T-helper 2 cell treated with Interferon-gamma antibody and Interleukin-4, amounts not matched to agents 5 μg/mL and 100 μg/mL, for 36 hours (primary cell): ENCODE measurements at regions not wholly inside any gene's neighbourhood (a gene's known extent, or its start where the extent isn't known, plus 50 kb on each side); places are given as distances from the start of the nearest gene placed in this dataset.

ENCODE experiments used
- DNase-seq: peaks from one replicate; pipeline ENCODE4 v3.0.0; 2021; ENCODE audit warnings: low spot score
- H3K27ac Mint-ChIP-seq: one replicate; pipeline ENCODE4 v1.8.0; 2021; ENCODE audit warnings: mild to moderate bottlenecking, mixed read lengths
- H3K27me3 Mint-ChIP-seq: one replicate; pipeline ENCODE4 v1.8.0; 2021; ENCODE audit warnings: low read depth, mixed read lengths
- H3K36me3 Mint-ChIP-seq: one replicate; pipeline ENCODE4 v1.8.0; 2021; ENCODE audit warnings: low read depth, mixed read lengths
- H3K4me1 Mint-ChIP-seq: one replicate; pipeline ENCODE4 v1.8.0; 2021; ENCODE audit warnings: low read depth, mixed read lengths
- H3K4me3 Mint-ChIP-seq: one replicate; pipeline ENCODE4 v1.8.0; 2022; ENCODE audit warnings: mild to moderate bottlenecking, moderate library complexity, mixed read lengths
- H3K9me3 Mint-ChIP-seq: one replicate; pipeline ENCODE4 v1.8.0; 2021; ENCODE audit warnings: mixed read lengths

DNA sequence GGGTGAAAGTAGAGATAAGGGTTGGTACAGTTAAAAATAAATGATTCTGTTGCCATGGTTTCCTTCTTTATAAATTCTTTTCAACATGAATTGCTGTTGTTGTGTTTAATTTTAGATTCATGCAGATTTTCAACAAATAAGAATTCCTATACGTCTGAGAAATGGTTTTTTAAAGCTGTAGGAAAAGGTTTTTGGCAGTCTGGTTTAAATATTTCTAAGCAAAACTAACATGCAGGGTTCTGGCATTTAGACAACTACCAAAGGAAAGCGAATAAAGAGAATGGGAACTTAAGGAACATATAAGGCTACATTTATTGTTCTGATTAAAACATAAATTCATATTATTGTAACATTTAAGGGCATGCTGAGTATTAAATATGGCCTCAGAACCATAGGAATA is 203.0 kb upstream of the MIR17HG start:
- Mint-ChIP-seq H3K27ac (no peak overlapping the region), H3K4me3 (no peak overlapping the region), H3K4me1 (no peaks in the 10 kb centered on the region), H3K36me3 (no peaks in the 10 kb centered on the region), H3K27me3 (no peaks in the 10 kb centered on the region), H3K9me3 (no peaks in the 10 kb centered on the region)
- DNase-seq = no peak

DNA sequence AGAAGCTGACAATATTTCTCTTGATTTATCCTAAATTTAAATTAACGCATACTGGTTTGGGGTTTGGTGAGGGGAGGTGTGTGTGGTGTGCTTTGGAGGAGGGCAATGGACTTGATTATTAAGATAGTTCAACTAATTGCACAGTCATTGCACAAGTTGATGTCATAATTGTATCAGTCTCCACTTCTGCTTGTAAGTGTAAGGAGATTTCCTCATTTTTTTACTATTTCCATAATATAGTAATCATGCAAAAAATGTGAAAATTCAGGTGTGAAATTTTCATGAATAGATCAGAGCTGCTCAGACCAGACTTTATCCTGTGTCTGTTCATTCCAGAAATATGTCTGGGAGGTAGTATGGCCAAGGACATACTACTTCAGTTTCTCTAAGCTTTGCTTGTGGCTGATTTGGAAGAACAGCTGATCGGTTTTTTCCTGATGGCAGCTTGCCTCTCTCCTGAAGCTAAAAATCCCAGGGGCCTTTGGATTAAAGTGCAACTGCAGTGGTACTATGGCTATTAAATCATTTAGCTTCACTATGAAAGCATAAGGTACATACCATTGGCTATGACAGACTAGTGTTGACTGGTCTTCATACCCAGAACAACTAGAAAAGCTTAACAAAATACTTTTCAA is 201.8 kb upstream of the MIR17HG start:
- Mint-ChIP-seq H3K4me1 (no peaks in the 10 kb centered on the region), H3K36me3 (no peaks in the 10 kb centered on the region), H3K4me3 (no peak overlapping the region), H3K27me3 (no peaks in the 10 kb centered on the region), H3K9me3 (no peaks in the 10 kb centered on the region), H3K27ac (no peak overlapping the region)
- no peak for DNase-seq

DNA sequence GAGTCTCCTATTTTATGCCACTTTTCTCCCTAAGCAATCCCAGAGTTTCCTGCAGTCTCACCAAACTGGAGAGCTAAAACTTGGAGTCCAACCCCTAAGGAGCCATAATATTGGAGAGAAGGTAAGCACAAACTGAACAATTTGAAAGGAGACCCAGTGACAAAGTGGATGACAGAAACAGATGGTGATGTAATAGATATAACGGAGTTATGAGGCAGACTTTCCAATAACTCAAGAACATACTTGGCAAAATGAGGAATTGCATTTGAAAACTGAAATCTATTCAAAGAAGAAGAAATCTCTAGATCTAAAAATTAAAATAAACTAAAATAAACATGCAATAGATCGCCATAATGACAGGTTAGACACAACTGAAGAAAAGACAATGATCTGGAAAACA is 200.9 kb upstream of the MIR17HG start:
- H3K4me3 Mint-ChIP-seq = no peak overlapping the region
- H3K27ac Mint-ChIP-seq = no peak overlapping the region
- H3K36me3 Mint-ChIP-seq = no peaks in the 10 kb centered on the region
- H3K4me1 Mint-ChIP-seq = no peaks in the 10 kb centered on the region
- no peaks in the 10 kb centered on the region for H3K9me3 Mint-ChIP-seq
- no peaks in the 10 kb centered on the region for H3K27me3 Mint-ChIP-seq
- no peak for DNase-seq

DNA sequence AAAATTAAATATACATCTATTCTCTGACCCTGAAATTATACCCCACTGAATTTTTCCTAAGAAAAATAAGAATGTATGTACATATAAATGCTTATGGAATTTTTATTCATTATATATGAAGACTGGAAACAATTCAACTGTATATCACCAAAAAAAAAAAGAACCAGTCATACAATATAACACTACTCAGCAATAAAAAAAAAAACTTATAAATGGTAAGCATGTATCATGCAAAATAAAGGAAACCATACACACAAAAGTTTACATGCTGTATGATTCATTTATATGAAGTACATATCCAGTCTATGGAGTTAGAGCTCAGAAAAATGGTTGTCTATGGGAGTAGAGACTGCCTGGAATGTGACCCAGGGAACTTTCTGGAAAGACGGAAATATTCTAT is 199.4 kb upstream of the MIR17HG start:
- H3K4me3 Mint-ChIP-seq = no peak overlapping the region

DNA sequence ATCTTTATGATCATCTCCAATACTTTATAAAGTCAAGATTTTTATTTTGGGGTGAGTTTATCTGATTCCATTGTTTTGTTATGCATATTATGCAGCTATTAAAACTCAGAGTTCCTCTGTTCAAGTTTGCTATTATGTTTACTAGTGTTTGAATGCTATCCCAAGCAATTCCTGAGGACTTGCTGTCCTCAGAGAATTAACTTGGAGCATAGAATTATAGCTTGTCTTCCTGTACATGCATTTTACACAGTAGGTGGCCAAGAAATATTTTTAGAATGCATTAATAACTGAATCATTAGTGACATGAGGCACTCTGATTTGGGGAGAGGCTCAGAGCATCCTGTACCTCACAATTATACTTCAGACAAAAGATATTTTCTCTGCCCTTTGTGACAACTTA is 195.6 kb upstream of the MIR17HG start:
- Mint-ChIP-seq H3K27ac (no peak overlapping the region), H3K9me3 (no peaks in the 10 kb centered on the region), H3K27me3 (peaks cover 2% of the 10 kb centered on the region), H3K4me1 (no peaks in the 10 kb centered on the region), H3K4me3 (no peak overlapping the region), H3K36me3 (no peaks in the 10 kb centered on the region)
- DNase-seq = no peak

More for the DNA sequence above, 199.4 kb upstream of the MIR17HG start:
- Mint-ChIP-seq H3K27me3 (no peaks in the 10 kb centered on the region), H3K4me1 (no peaks in the 10 kb centered on the region), H3K27ac (no peak overlapping the region), H3K9me3 (no peaks in the 10 kb centered on the region), H3K36me3 (no peaks in the 10 kb centered on the region)
- no peak for DNase-seq

DNA sequence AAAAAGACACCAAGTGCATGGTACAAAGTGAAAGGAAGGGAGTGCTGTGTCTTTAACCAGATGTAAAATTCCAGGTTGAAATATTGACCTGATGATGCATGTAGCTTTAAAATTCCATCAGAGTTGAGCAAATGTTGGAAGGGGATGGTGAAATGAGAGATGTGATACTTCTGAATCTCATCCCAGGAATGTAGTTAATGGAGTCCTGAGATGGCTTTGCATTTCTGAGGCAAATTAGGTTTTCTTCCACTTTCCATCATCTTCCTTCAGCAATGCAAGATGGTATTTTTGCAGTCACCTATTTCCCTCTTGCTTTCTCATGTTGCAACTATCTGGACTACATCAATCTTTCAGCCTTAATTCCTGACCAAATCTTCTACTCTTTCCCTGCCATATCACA is 194.1 kb upstream of the MIR17HG start:
- peaks cover 2% of the 10 kb centered on the region for H3K27me3 Mint-ChIP-seq
- no peaks in the 10 kb centered on the region for H3K9me3 Mint-ChIP-seq
- no peak overlapping the region for H3K4me3 Mint-ChIP-seq
- no peaks in the 10 kb centered on the region for H3K36me3 Mint-ChIP-seq
- DNase-seq = no peak
- H3K27ac Mint-ChIP-seq = no peak overlapping the region
- H3K4me1 Mint-ChIP-seq = no peaks in the 10 kb centered on the region

DNA sequence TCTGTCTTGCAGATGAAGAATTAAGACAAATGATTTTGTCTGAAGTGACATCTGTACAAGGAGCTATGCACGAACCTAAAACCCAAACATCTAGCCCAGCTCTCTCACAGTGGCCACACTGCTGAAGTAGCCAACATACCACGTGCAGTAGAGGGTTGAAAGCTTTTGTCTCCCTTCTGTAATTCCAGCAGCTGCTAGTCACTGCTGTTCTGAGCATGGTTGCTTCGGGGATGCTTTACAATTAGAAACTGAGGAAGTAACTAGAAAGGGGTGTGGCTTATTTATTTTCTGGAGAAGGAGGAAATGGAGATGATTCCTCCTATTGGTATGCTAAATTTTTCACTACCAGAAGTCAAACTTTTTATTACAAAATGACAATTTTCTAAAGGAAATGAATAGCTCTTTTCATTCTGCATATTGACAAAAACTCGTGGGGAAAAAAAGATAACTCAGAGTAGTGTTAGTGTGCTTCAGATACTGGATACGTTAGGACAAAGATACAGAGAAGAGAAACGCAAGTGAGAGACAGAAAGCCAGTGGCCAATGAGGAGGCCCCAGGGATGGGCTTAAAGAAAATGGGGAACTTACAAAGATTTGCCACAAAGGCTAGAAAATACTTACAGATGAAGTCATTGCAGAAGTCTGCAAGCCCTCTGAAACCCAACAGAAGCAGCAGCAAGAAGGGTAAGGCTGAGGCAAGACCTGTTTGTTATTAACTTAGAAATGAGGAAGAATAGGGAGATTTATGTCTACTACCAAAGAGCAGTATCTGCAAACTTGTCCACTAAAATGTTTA is 192.7 kb upstream of the MIR17HG start:
- Mint-ChIP-seq H3K36me3 (no peaks in the 10 kb centered on the region), H3K27ac (no peak overlapping the region), H3K27me3 (peaks cover 2% of the 10 kb centered on the region), H3K4me3 (no peak overlapping the region), H3K9me3 (no peaks in the 10 kb centered on the region), H3K4me1 (no peaks in the 10 kb centered on the region)
- no peak for DNase-seq

DNA sequence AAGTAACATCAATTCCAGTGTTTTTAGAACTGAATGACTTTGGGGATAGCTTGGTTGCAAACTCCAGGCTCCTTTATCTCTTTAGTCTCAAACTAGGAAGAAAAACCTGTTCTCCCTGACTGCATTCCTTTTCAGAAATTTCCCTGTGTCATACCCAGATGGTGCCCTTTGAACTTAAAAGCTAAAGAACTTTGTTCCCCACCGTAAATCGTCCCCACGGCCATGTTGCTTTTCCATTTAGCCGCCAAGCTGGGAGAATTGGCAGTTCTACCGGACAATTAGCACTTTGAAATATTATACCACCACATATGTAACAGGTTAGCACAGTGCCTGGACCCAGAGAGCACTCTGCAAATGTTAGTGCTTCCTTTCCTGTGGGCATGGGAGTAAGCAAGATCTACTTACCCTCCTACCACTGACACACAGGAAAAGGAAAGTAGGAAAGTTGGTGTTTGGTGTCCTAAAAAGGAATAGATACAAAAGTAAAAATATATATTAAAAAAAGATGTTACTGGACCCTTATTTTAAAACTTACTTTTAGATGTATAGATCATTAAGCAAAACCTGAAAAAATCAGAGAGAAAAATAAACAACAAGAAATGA is 191.9 kb upstream of the MIR17HG start:
- peaks cover 2% of the 10 kb centered on the region for H3K27me3 Mint-ChIP-seq

DNA sequence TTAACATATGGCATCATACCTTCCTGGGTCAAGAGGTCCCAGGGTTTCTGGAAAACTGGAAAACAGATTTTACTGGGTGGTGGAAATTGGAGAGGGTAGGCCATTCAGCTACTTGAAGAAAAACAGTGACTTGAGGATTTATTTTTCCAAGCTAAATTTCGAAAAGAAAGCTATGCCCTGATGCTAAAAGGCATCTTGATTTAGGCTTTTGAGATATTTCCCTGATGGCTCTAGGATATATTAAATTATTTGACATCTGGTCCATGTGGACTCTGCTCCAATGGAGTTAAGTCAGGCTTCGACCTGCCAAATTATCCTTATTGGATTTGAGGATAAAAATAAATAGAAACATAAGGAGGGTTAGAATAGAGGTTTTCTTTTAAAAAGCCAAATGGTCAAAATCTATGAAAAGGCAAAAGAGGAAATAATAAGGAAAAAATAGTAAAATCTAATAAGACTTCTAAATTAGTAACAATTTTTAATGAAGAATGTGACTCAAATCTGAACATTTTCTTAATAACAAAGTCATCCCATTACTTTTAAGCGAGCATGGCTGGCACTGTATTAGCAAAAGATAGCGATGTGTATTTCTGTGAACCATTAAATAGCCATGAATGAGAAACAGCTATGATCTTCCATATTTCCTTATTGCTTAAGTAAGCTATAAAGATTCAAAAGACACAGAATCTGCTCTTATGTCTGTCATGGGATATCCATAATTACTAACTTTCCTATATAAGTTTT is 190.0 kb upstream of the MIR17HG start:
- no peak for DNase-seq
- no peak overlapping the region for H3K4me3 Mint-ChIP-seq
- no peak overlapping the region for H3K27ac Mint-ChIP-seq
- peaks cover 2% of the 10 kb centered on the region for H3K27me3 Mint-ChIP-seq
- H3K4me1 Mint-ChIP-seq = no peaks in the 10 kb centered on the region
- no peaks in the 10 kb centered on the region for H3K9me3 Mint-ChIP-seq
- H3K36me3 Mint-ChIP-seq = no peaks in the 10 kb centered on the region

More for the DNA sequence above, 191.9 kb upstream of the MIR17HG start:
- H3K9me3 Mint-ChIP-seq = no peaks in the 10 kb centered on the region
- DNase-seq = no peak
- no peaks in the 10 kb centered on the region for H3K36me3 Mint-ChIP-seq
- no peaks in the 10 kb centered on the region for H3K4me1 Mint-ChIP-seq
- no peak overlapping the region for H3K4me3 Mint-ChIP-seq
- no peak overlapping the region for H3K27ac Mint-ChIP-seq

DNA sequence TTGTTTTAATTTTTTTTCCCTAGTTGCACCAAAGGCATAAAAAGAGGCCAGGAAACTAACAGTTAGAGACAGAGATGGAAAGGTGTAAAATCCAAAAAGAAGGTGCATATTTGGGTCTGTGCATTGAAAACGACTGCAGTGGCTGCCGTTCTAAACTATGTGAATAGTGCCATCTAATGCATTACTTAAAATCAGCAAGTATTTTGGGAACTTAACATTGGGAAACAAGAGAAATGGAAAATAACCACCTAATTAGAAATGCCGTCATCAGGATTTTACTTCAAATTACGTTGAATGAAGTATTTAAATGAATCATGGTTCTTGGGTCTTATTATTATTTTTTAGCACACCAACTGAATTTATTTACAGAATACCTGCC is 189.5 kb upstream of the MIR17HG start:
- Mint-ChIP-seq H3K27me3 (peaks cover 2% of the 10 kb centered on the region), H3K9me3 (no peaks in the 10 kb centered on the region), H3K27ac (no peak overlapping the region), H3K4me1 (no peaks in the 10 kb centered on the region), H3K4me3 (no peak overlapping the region), H3K36me3 (no peaks in the 10 kb centered on the region)
- DNase-seq = no peak

DNA sequence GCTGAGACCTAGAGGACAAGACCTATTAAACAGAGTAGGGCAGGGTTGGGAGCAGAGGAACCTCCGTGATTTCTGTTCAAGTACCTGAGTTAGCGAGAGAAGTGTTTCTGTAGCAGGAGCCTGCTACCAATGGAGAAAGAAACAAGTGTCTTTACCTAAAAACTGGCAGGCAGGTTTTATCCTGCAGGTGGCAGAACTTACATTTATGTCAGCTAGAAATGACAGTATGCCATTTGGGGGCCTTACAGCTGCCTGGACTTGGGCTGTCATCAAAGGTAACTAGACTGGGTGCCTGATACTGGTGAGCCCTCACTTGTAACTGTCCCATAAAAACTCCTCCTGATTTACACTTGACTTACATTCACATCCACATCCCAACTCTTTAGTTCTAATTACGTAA is 185.3 kb upstream of the MIR17HG start:
- H3K27ac Mint-ChIP-seq = no peak overlapping the region
- H3K36me3 Mint-ChIP-seq = no peaks in the 10 kb centered on the region
- no peak overlapping the region for H3K4me3 Mint-ChIP-seq
- no peaks in the 10 kb centered on the region for H3K27me3 Mint-ChIP-seq
- no peaks in the 10 kb centered on the region for H3K4me1 Mint-ChIP-seq
- H3K9me3 Mint-ChIP-seq = no peaks in the 10 kb centered on the region
- no peak for DNase-seq

DNA sequence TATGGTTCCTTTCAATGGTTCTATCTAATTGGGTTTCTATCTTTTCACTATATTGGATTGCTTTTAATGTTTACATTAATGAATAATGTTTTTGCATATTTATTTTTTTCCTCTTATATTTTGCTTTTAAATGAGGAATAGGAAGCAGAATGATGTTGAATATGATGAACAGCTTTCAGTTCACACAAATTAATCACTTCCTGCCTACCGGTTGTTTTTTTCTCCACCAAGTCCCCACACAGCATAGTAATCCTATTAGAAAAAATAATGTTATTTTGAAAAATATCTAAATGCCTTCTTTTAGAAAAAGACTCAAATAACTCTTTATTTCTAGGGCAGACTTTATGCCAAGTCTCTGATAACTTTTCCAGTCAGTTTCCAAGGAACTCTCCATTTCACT is 184.9 kb upstream of the MIR17HG start:
- no peaks in the 10 kb centered on the region for H3K36me3 Mint-ChIP-seq
- no peak overlapping the region for H3K27ac Mint-ChIP-seq
- no peak overlapping the region for H3K4me3 Mint-ChIP-seq
- no peaks in the 10 kb centered on the region for H3K27me3 Mint-ChIP-seq
- no peaks in the 10 kb centered on the region for H3K9me3 Mint-ChIP-seq
- H3K4me1 Mint-ChIP-seq = no peaks in the 10 kb centered on the region
- no peak for DNase-seq

DNA sequence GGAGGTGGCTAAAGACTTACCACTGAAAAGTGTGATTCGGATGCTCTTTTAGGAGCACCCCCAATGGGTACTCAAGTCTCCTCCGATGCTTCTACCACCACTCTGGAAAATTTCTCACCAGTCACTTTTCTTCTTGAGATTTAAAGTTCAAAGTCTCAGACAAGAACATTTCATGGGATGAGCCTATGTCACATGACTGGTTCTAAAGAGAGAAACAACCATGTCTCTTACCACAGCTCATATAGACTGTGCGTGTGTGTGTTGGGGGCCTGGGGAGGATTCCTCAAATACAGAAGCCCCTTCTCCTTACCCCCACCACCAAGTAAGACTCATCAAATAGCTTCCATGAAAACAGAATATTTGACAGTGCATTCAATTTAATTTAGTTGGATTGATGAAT is 181.7 kb upstream of the MIR17HG start:
- Mint-ChIP-seq H3K9me3 (no peaks in the 10 kb centered on the region), H3K27me3 (no peaks in the 10 kb centered on the region), H3K27ac (no peak overlapping the region), H3K4me1 (no peaks in the 10 kb centered on the region), H3K36me3 (no peaks in the 10 kb centered on the region), H3K4me3 (no peak overlapping the region)
- DNase-seq = no peak
